HepG2 (cell line): ENCODE measurements at regions not wholly inside any gene's neighbourhood (a gene's known extent, or its start where the extent isn't known, plus 50 kb on each side); places are given as distances from the start of the nearest gene placed in this dataset.

Experiments used
- ATAC-seq: fragments of 200-7000 bp; cut with Tn5 transposase; 3 replicates; pipeline ENCODE4 v1.9.1; 2020; ENCODE audit warnings: mild to moderate bottlenecking, moderate library complexity
- BruUV-seq: library from RNA; stranded (reverse); fragments of 400-500 nt; replicated peaks from 2 replicates; lab custom pipeline; 2021; lab: Mats Ljungman, UMichigan
- CTCF ChIA-PET: fragments of 300-600 bp; formaldehyde crosslinking; extraction: SDS; loops from one replicate; lab custom pipeline; 2021; ENCODE audit warnings: low total read pairs, inconsistent platforms, low intra/inter-chr PET ratio; lab: Yijun Ruan, JAX
- POLR2A ChIA-PET: fragments of 350-600 bp; sonication (Branson Sonifier 250); formaldehyde crosslinking; loops from one replicate; lab custom pipeline; 2020; ENCODE audit warnings: antibody characterized with exemption, inconsistent platforms; lab: Yijun Ruan, JAX
- DNase-seq: peaks from one replicate; pipeline ENCODE4 v3.0.0-alpha.2; 2015; ENCODE audit warnings: low spot score
- FAIRE-seq: peaks from 3 replicates; lab custom pipeline; 2011; peaks lifted over from hg19 to GRCh38; lab: Jason Lieb, UNC
- H2AFZ ChIP-seq: one replicate; pipeline ENCODE4 v1.6.1; 2011; ENCODE audit warnings: low read length, inconsistent platforms
- H3K27ac ChIP-seq: fragments of 300-600 bp; 3 replicates; pipeline ENCODE4 v1.8.0; 2011; ENCODE audit warnings: mixed run types, mild to moderate bottlenecking, mixed read lengths, low read length, inconsistent platforms; ENCODE audit not compliant: insufficient read depth; ENCODE audit errors: extremely low read length
- H3K27me3 ChIP-seq, 2 experiments: fragments of 200-600 bp in 1 of 2; 2 replicates in 1 of 2; 3 replicates in 1 of 2; pipeline versions ENCODE4 v1.6.0 to v1.8.0; 2011; ENCODE audit warnings: low read length in 2 of 2, mild to moderate bottlenecking in 2 of 2, moderate library complexity in 2 of 2, inconsistent platforms in 1 of 2; ENCODE audit not compliant: insufficient read depth in 2 of 2, control insufficient read depth in 1 of 2
- H3K36me3 ChIP-seq, 2 experiments: fragments of 200-600 bp in 1 of 2; replicated peaks in 1 of 2; 2 replicates in 1 of 2; 3 replicates in 1 of 2; pipeline versions ENCODE4 v1.5.1 to v1.8.0; 2011; ENCODE audit warnings: low read length in 2 of 2, inconsistent platforms in 1 of 2; ENCODE audit not compliant: insufficient read depth in 2 of 2, control insufficient read depth in 1 of 2
- H3K4me1 ChIP-seq: 2 replicates; pipeline ENCODE4 v1.5.1; 2012; ENCODE audit warnings: low read length, inconsistent platforms; ENCODE audit not compliant: insufficient read depth
- H3K4me2 ChIP-seq: 2 replicates; pipeline ENCODE4 v1.6.0; 2011; ENCODE audit warnings: low read depth, low read length, inconsistent platforms
- H3K4me3 ChIP-seq, 3 experiments: fragments of 200-600 bp in 1 of 3; sonication (generic), shearing (Covaris generic) in 1 of 3; replicated peaks in 1 of 3; 2 replicates each; pipeline ENCODE4 v1.5.1; 2011 to 2016; ENCODE audit warnings: low read length in 3 of 3, inconsistent platforms in 2 of 3, low read depth in 2 of 3, mild to moderate bottlenecking in 2 of 3, control low read depth in 1 of 3, mixed read lengths in 1 of 3; ENCODE audit not compliant: insufficient read depth in 1 of 3
- H3K79me2 ChIP-seq: one replicate; pipeline ENCODE4 v1.6.1; 2011; ENCODE audit warnings: low read length, inconsistent platforms; ENCODE audit not compliant: insufficient read depth
- H3K9ac ChIP-seq: 2 replicates; pipeline ENCODE4 v1.6.0; 2011; ENCODE audit warnings: mild to moderate bottlenecking, low read depth, low read length, inconsistent platforms; ENCODE audit not compliant: insufficient read depth
- H3K9me3 ChIP-seq: 2 replicates; pipeline ENCODE4 v1.5.1; 2012; ENCODE audit warnings: mild to moderate bottlenecking, low read length
- H4K20me1 ChIP-seq: 2 replicates; pipeline ENCODE4 v1.6.0; 2011; ENCODE audit warnings: inconsistent platforms, mild to moderate bottlenecking, low read length, moderate library complexity; ENCODE audit not compliant: insufficient read depth
- NPAS2 ChIP-seq: sonication (generic); formaldehyde crosslinking; IDR thresholded peaks from 2 replicates; pipeline ENCODE4 v1.8.0; 2022; ENCODE audit warnings: mild to moderate bottlenecking, missing genetic modification reagents, borderline replicate concordance
- STAT5B ChIP-seq: sonication (generic); formaldehyde crosslinking; IDR thresholded peaks from 2 replicates; pipeline ENCODE4 v1.4.0; 2020; ENCODE audit warnings: missing genetic modification reagents
- ZNF12 ChIP-seq: sonication (generic); formaldehyde crosslinking; IDR thresholded peaks from 2 replicates; pipeline ENCODE4 v1.5.0; 2020; ENCODE audit warnings: missing genetic modification reagents
- ZNF589 ChIP-seq: sonication (generic); formaldehyde crosslinking; conservative IDR thresholded peaks from 2 replicates; pipeline ENCODE4 v1.8.0; 2022; ENCODE audit warnings: mild to moderate bottlenecking, moderate library complexity, missing genetic modification reagents
- ZNF777 ChIP-seq: sonication (generic); formaldehyde crosslinking; IDR thresholded peaks from 2 replicates; pipeline ENCODE4 v1.4.0; 2020; ENCODE audit warnings: missing genetic modification reagents
- WGBS: methylation state at CpG from one replicate; pipeline ENCODE4 v1.1.6; 2017; ENCODE audit warnings: low lambda C conversion rate; 5-methylcytosine and 5-hydroxymethylcytosine counted together
- in situ Hi-C: cut with HindIII; loops from 2 replicates; pipeline ENCODE4 v1.10.0; 2017; ENCODE audit warnings: low pct_unique_long_range_greater_than_20kb; ENCODE audit not compliant: extremely low pct_ligation_motif_present
- intact Hi-C: fragments of 100-400 bp; cut with micrococcal nuclease; formaldehyde crosslinking; loops from one replicate; pipeline ENCODE4 v1.10.0; 2022; ENCODE audit not compliant: unreplicated experiment
- TF ChIP-seq, protein P1 (sequence below): sonication (generic); formaldehyde crosslinking; IDR thresholded peaks from 2 replicates; pipeline ENCODE4 v1.4.0; 2020; ENCODE audit warnings: missing genetic modification reagents; ENCODE audit errors: not compliant biosample characterization
- TF ChIP-seq, protein P2 (sequence below): fragments of 450-650 bp; IDR thresholded peaks from 2 replicates; pipeline ENCODE4 v1.6.1; 2017
- TF ChIP-seq, protein P3 (sequence below): sonication (generic); formaldehyde crosslinking; IDR thresholded peaks from 2 replicates; pipeline ENCODE4 v1.5.0; 2020; ENCODE audit warnings: mild to moderate bottlenecking, missing genetic modification reagents
- TF ChIP-seq, protein P4 (sequence below): sonication (generic); formaldehyde crosslinking; IDR thresholded peaks from 2 replicates; pipeline ENCODE4 v1.8.1; 2023; ENCODE audit warnings: missing genetic modification reagents, mild to moderate bottlenecking, borderline replicate concordance
- TF ChIP-seq, protein P5 (sequence below): sonication (generic); formaldehyde crosslinking; IDR thresholded peaks from 2 replicates; pipeline ENCODE4 v1.4.0; 2020; ENCODE audit warnings: mild to moderate bottlenecking, missing genetic modification reagents

DNA sequence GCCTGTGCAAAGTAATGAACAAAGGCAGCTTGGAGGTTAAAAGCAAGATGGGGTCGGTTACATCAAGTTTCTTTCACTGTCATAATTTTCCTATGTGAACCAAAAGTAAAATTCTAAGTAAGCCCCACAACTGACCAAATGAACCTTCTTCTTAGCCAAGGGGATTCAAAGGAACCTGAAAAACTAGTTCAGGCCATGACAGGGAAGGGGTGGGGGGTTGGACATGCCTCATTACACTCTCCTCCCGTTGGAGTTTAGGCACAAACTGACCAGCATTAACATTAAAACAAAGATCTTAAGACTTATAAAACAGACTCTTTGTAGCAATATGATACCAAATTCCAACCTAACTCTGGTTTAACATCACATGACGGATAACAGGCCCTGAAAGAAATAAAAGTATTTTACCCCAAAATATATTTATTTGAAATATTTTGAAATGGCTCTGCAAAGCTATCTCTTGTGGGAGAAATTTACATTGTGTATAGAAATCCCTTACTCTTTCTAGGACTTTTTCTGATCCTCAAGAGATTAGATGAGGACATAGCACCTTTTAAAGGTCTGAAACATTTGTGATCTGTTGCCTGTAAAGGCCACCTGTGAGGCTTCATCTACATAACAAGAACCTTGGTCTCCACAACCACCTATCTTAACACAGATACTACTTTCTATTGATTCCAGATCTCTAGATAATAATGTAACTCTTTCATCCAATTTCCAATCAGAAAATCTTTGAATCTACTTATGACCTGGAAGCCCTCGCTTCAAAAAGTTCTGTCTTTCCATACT lies 1829.0 kb upstream of the MIR17HG start:
- no peak overlapping the region for H3K9ac ChIP-seq
- CTCF ChIA-PET = no interaction called here
- no peak for FAIRE-seq
- TF ChIP-seq ZNF777 (CRISPR knock-in tag) (no peak), ZNF12 (CRISPR knock-in tag) (no peak), ZNF589 (no peak), NPAS2 (CRISPR knock-in tag) (no peak), STAT5B (CRISPR knock-in tag) (no peak)
- TF ChIP-seq, protein P1, sequence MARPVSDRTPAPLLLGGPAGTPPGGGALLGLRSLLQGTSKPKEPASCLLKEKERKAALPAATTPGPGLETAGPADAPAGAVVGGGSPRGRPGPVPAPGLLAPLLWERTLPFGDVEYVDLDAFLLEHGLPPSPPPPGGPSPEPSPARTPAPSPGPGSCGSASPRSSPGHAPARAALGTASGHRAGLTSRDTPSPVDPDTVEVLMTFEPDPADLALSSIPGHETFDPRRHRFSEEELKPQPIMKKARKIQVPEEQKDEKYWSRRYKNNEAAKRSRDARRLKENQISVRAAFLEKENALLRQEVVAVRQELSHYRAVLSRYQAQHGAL (CRISPR knock-in tag) = no peak
- TF ChIP-seq, protein P2, sequence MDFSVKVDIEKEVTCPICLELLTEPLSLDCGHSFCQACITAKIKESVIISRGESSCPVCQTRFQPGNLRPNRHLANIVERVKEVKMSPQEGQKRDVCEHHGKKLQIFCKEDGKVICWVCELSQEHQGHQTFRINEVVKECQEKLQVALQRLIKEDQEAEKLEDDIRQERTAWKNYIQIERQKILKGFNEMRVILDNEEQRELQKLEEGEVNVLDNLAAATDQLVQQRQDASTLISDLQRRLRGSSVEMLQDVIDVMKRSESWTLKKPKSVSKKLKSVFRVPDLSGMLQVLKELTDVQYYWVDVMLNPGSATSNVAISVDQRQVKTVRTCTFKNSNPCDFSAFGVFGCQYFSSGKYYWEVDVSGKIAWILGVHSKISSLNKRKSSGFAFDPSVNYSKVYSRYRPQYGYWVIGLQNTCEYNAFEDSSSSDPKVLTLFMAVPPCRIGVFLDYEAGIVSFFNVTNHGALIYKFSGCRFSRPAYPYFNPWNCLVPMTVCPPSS = no peak
- TF ChIP-seq, protein P3, sequence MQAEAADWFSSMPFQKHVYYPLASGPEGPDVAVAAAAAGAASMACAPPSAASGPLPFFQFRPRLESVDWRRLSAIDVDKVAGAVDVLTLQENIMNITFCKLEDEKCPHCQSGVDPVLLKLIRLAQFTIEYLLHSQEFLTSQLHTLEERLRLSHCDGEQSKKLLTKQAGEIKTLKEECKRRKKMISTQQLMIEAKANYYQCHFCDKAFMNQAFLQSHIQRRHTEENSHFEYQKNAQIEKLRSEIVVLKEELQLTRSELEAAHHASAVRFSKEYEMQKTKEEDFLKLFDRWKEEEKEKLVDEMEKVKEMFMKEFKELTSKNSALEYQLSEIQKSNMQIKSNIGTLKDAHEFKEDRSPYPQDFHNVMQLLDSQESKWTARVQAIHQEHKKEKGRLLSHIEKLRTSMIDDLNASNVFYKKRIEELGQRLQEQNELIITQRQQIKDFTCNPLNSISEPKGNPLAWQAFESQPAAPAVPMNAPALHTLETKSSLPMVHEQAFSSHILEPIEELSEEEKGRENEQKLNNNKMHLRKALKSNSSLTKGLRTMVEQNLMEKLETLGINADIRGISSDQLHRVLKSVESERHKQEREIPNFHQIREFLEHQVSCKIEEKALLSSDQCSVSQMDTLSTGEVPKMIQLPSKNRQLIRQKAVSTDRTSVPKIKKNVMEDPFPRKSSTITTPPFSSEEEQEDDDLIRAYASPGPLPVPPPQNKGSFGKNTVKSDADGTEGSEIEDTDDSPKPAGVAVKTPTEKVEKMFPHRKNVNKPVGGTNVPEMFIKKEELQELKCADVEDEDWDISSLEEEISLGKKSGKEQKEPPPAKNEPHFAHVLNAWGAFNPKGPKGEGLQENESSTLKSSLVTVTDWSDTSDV (CRISPR knock-in tag) = no peak
- TF ChIP-seq, protein P4, sequence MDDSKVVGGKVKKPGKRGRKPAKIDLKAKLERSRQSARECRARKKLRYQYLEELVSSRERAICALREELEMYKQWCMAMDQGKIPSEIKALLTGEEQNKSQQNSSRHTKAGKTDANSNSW (CRISPR knock-in tag) = no peak
- TF ChIP-seq, protein P5, sequence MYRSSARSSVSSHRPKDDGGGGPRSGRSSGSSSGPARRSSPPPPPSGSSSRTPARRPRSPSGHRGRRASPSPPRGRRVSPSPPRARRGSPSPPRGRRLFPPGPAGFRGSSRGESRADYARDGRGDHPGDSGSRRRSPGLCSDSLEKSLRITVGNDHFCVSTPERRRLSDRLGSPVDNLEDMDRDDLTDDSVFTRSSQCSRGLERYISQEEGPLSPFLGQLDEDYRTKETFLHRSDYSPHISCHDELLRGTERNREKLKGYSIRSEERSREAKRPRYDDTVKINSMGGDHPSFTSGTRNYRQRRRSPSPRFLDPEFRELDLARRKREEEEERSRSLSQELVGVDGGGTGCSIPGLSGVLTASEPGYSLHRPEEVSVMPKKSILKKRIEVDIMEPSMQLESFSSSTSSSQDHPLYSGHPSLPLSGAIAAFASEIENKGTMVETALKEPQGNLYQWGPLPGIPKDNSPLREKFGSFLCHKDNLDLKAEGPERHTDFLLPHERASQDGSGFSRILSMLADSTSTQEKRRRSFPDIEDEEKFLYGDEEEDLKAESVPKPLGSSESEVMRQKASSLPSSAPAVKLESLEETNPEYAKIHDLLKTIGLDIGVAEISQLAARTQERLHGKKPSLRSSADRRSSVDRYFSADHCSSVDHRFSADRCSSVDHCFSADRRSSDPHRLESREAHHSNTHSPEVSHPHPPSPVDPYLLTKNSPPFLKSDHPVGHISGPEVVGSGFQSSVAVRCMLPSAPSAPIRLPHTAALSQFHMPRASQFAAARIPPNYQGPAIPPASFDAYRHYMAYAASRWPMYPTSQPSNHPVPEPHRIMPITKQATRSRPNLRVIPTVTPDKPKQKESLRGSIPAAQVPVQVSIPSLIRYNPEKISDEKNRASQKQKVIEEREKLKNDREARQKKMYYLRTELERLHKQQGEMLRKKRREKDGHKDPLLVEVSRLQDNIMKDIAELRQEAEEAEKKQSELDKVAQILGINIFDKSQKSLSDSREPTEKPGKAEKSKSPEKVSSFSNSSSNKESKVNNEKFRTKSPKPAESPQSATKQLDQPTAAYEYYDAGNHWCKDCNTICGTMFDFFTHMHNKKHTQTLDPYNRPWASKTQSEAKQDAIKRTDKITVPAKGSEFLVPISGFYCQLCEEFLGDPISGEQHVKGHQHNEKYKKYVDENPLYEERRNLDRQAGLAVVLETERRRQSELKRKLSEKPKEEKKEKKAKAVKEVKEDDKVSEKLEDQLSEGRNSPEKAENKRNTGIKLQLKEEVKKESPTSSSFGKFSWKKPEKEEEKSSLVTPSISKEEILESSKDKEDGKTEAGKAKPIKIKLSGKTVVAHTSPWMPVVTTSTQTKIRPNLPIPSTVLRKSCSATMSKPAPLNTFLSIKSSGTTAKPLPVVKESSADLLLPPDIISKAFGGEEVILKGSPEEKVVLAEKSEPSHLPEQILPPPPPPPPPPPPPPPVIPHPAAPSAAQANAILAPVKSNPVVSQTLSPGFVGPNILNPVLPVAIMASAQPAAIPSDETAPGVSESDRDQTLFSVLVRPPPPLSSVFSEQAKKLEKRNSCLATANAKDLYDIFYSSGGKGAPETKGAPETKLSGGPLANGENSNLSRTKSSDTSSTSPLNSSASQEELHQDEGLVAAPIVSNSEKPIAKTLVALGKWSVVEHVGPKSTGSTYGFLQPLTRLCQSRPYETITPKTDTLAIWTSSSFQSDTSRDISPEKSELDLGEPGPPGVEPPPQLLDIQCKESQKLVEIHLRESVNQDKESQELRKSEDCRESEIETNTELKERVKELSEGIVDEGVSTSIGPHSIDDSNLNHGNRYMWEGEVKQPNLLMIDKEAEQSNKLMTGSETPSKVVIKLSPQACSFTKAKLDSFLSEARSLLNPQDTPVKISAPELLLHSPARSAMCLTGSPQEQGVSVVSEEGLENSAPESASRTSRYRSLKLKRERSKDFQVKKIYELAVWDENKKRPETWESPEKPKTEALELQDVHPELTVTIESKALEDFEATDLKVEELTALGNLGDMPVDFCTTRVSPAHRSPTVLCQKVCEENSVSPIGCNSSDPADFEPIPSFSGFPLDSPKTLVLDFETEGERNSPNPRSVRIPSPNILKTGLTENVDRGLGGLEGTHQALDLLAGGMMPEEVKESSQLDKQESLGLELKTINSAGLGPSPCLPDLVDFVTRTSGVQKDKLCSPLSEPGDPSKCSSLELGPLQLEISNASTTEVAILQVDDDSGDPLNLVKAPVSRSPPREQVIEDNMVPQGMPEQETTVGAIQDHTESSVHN (CRISPR knock-in tag) = no peak

More for the DNA sequence above, 1829.0 kb upstream of the MIR17HG start:
- Histone ChIP-seq H3K9me3 (no peaks in the 10 kb centered on the region), H3K4me2 (no peak overlapping the region), H3K27me3 (no peaks in the 10 kb centered on the region), H4K20me1 (no peaks in the 10 kb centered on the region), H3K79me2 (no peaks in the 10 kb centered on the region), H2AFZ (no peak overlapping the region), H3K4me1 (peaks cover 10% of the 10 kb centered on the region), H3K36me3 (no peaks in the 10 kb centered on the region), H3K4me3 (no peak overlapping the region), H3K27ac (no peak overlapping the region)
- in situ Hi-C loops (no loop called here), intact Hi-C loops (no loop called here)
- 8% methylated on average over 4 of the region's 4 CpGs for WGBS
- BruUV-seq = no TSS peak
- POLR2A ChIA-PET = no interaction called here
- DNase-seq (no peak), ATAC-seq (no peak)
